Stimulated activated CD4-positive, alpha-beta T cell treated with anti-CD3 and anti-CD28 coated beads, Interleukin-4, amount 100 ng/mL, for 48 hours (primary cell): ENCODE measurements at regions not wholly inside any gene's neighbourhood (a gene's known extent, or its start where the extent isn't known, plus 50 kb on each side); places are given as distances from the start of the nearest gene placed in this dataset.

Experiments
- DNase-seq, 2 donors: peaks; one replicate each; pipeline ENCODE4 v3.0.0-alpha.2; 2020; ENCODE audit warnings: low read depth in 2 of 2

GRCh38 chr9:79135681-79136415 lies 435.9 kb upstream of the TLE4 start:
- no peak for DNase-seq

GRCh38 chr9:79140751-79141150 lies 431.0 kb upstream of the TLE4 start:
- DNase-seq, result no peak

- DNase-seq, result no peak
Measured at GRCh38 chr9:79143211-79143610, 428.6 kb upstream of the TLE4 start.

- DNase-seq, result no peak
Measured at GRCh38 chr9:79145442-79145841, 426.3 kb upstream of the TLE4 start.

- DNase-seq, result no peak
Measured at GRCh38 chr9:79149585-79149984, 422.2 kb upstream of the TLE4 start.

GRCh38 chr9:79151791-79152190 lies 420.0 kb upstream of the TLE4 start:
- DNase-seq, result no peak

- DNase-seq, result no peak
Measured at GRCh38 chr9:79152306-79152705, 419.5 kb upstream of the TLE4 start.

GRCh38 chr9:79154806-79155205 lies 417.0 kb upstream of the TLE4 start:
- DNase-seq, result no peak

GRCh38 chr9:79155308-79155707 lies 416.5 kb upstream of the TLE4 start:
- no peak for DNase-seq

GRCh38 chr9:79163544-79163943 lies 408.2 kb upstream of the TLE4 start:
- DNase-seq, result no peak

GRCh38 chr9:79164406-79164805 lies 407.4 kb upstream of the TLE4 start:
- DNase-seq, result no peak

GRCh38 chr9:79165020-79165780 lies 406.6 kb upstream of the TLE4 start:
- no peak for DNase-seq

GRCh38 chr9:79166005-79166404 lies 405.8 kb upstream of the TLE4 start:
- no peak for DNase-seq

GRCh38 chr9:79170643-79171042 lies 401.1 kb upstream of the TLE4 start:
- DNase-seq, result no peak

GRCh38 chr9:79173932-79174331 lies 397.8 kb upstream of the TLE4 start:
- no peak for DNase-seq

- DNase-seq, result no peak
Measured at GRCh38 chr9:79176014-79176697, 395.6 kb upstream of the TLE4 start.

- no peak for DNase-seq
Measured at GRCh38 chr9:79184831-79185230, 386.9 kb upstream of the TLE4 start.

GRCh38 chr9:79185866-79186265 lies 385.9 kb upstream of the TLE4 start:
- DNase-seq, result no peak

GRCh38 chr9:79189511-79189924 lies 382.2 kb upstream of the TLE4 start:
- no peak for DNase-seq

- no peak for DNase-seq
Measured at GRCh38 chr9:79193001-79193400, 378.8 kb upstream of the TLE4 start.

GRCh38 chr9:79193501-79194223 lies 378.1 kb upstream of the TLE4 start:
- no peak for DNase-seq

GRCh38 chr9:79195879-79196278 lies 375.9 kb upstream of the TLE4 start:
- DNase-seq, result no peak
